H1 (cell line): ENCODE measurements at regions not wholly inside any gene's neighbourhood (a gene's known extent, or its start where the extent isn't known, plus 50 kb on each side); places are given as distances from the start of the nearest gene placed in this dataset.

Source experiments
- EZH2 ChIP-seq: fragments of 200-600 bp; sonication (generic); IDR thresholded peaks from 2 replicates; pipeline ENCODE4 v1.7.1; 2012; ENCODE audit warnings: low read depth, mild to moderate bottlenecking, moderate library complexity, low read length, inconsistent platforms; ENCODE audit not compliant: severe bottlenecking
- POLR2A ChIP-seq, 2 experiments: IDR thresholded peaks; 1 replicate in 1 of 2; 2 replicates in 1 of 2; pipeline ENCODE4 v1.6.1; 2011; ENCODE audit warnings: low read depth in 2 of 2, low read length in 2 of 2, mild to moderate bottlenecking in 2 of 2; ENCODE audit errors: control extremely low read depth in 1 of 2
- RAD21 ChIP-seq, 2 experiments: IDR thresholded peaks in 1 of 2; conservative IDR thresholded peaks in 1 of 2; 2 replicates each; pipeline ENCODE4 v1.6.1; 2011; ENCODE audit warnings: low read depth in 2 of 2, low read length in 2 of 2, improper control_type of control experiment in 1 of 2, inconsistent platforms in 1 of 2, mild to moderate bottlenecking in 1 of 2, moderate library complexity in 1 of 2
- SP1 ChIP-seq: IDR thresholded peaks from 2 replicates; pipeline ENCODE4 v1.6.1; 2011; ENCODE audit warnings: low read depth, low read length
- TF ChIP-seq, protein P1 (sequence below), 3 experiments: IDR thresholded peaks; 1 replicate in 2 of 3; 2 replicates in 1 of 3; pipeline versions ENCODE4 v1.5.1 to v1.6.1; 2011; ENCODE audit warnings: low read length in 3 of 3, mild to moderate bottlenecking in 3 of 3, inconsistent platforms in 2 of 3, low read depth in 1 of 3, moderate library complexity in 1 of 3; ENCODE audit not compliant: insufficient read depth in 1 of 3; ENCODE audit errors: control extremely low read depth in 1 of 3
- TF ChIP-seq, protein P2 (sequence below): IDR thresholded peaks from 2 replicates; pipeline ENCODE4 v1.6.1; 2012; ENCODE audit warnings: inconsistent platforms

DNA sequence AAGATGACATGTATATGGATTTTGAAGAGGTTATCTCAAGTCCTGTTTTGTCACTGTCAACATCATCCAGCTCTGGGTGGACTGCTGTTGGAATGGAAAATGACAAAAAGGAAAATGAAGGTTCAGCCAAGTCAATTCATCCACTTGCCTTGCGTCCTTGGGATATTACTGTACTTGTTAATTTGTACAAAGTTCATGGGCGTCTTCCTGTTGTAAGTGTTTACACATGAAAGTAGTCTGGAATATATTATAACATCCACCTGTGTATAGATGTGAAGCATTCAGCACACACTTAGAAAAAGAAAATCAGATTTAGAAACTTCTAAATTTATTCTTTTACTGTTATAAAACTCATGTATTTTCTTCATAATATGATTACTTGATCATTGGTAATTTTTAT is 67.2 kb downstream of the BLTP1 start:
- TF ChIP-seq, protein P1, sequence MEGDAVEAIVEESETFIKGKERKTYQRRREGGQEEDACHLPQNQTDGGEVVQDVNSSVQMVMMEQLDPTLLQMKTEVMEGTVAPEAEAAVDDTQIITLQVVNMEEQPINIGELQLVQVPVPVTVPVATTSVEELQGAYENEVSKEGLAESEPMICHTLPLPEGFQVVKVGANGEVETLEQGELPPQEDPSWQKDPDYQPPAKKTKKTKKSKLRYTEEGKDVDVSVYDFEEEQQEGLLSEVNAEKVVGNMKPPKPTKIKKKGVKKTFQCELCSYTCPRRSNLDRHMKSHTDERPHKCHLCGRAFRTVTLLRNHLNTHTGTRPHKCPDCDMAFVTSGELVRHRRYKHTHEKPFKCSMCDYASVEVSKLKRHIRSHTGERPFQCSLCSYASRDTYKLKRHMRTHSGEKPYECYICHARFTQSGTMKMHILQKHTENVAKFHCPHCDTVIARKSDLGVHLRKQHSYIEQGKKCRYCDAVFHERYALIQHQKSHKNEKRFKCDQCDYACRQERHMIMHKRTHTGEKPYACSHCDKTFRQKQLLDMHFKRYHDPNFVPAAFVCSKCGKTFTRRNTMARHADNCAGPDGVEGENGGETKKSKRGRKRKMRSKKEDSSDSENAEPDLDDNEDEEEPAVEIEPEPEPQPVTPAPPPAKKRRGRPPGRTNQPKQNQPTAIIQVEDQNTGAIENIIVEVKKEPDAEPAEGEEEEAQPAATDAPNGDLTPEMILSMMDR (IDR thresholded peaks at IDR 0.05; ENCODE audit: control extremely low read depth in 1 of 3, insufficient read depth in 1 of 3, low read depth in 1 of 3, low read length in 3 of 3): no peak
- TF ChIP-seq RAD21 (IDR thresholded peaks at IDR 0.05 in 1 of 2, conservative IDR thresholded peaks at IDR 0.05 in 1 of 2; ENCODE audit: low read depth in 2 of 2, low read length in 2 of 2) (no peak), EZH2 (no peak), SP1 (no peak), POLR2A (IDR thresholded peaks at IDR 0.05; ENCODE audit: control extremely low read depth in 1 of 2, low read depth in 2 of 2, low read length in 2 of 2) (no peak)
- TF ChIP-seq, protein P2, sequence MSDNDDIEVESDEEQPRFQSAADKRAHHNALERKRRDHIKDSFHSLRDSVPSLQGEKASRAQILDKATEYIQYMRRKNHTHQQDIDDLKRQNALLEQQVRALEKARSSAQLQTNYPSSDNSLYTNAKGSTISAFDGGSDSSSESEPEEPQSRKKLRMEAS: no peak
